A549 (cell line): ENCODE measurements at regions not wholly inside any gene's neighbourhood (a gene's known extent, or its start where the extent isn't known, plus 50 kb on each side); places are given as distances from the start of the nearest gene placed in this dataset.

ENCODE experiments used
- ATAC-seq, 2 experiments: fragments of 200-7000 bp in 1 of 2; fragments of >200 bp in 1 of 2; cut with Nextera tagmentation in 1 of 2; cut with Tn5 transposase in 1 of 2; 3 replicates each; pipeline versions ENCODE4 v1.8.0 to v1.9.1; 2018 to 2020; ENCODE audit warnings: mild to moderate bottlenecking in 1 of 2, moderate library complexity in 1 of 2
- CTCF ChIA-PET: fragments of 300-600 bp; sonication (Branson Sonifier 250); formaldehyde crosslinking; extraction: SDS; loops from one replicate; lab custom pipeline; 2021; ENCODE audit warnings: antibody characterized with exemption, inconsistent platforms; lab: Yijun Ruan, JAX
- POLR2A ChIA-PET: fragments of 350-600 bp; formaldehyde crosslinking; extraction: SDS; loops from one replicate; lab custom pipeline; 2021; ENCODE audit warnings: antibody characterized with exemption, inconsistent platforms; lab: Yijun Ruan, JAX
- DNase-seq, 2 experiments: peaks; one replicate each; pipeline versions ENCODE4 v3.0.0 to v3.0.0-alpha.2; 2011 to 2016; ENCODE audit warnings: low read depth in 1 of 2, low spot score in 1 of 2
- FAIRE-seq: peaks from 2 replicates; lab custom pipeline; 2011; peaks lifted over from hg19 to GRCh38; lab: Jason Lieb, UNC
- H3K27ac ChIP-seq, 2 experiments: fragments of >200 bp; sonication (Bioruptor Twin); formaldehyde crosslinking; 3 replicates each; pipeline ENCODE4 v1.5.1; 2016 to 2017
- H3K4me1 ChIP-seq: fragments of >200 bp; sonication (Bioruptor Twin); formaldehyde crosslinking; 3 replicates; pipeline ENCODE4 v1.6.1; 2016
- H3K4me2 ChIP-seq: fragments of >200 bp; sonication (Bioruptor Twin); formaldehyde crosslinking; 3 replicates; pipeline ENCODE4 v1.6.1; 2016
- H3K4me3 ChIP-seq: fragments of >200 bp; sonication (Bioruptor Twin); formaldehyde crosslinking; 3 replicates; pipeline ENCODE4 v1.5.1; 2016
- H3K9me3 ChIP-seq: fragments of >200 bp; sonication (Bioruptor Twin); formaldehyde crosslinking; 3 replicates; pipeline ENCODE4 v1.6.1; 2016
- CEBPB ChIP-seq, 2 experiments: fragments of >200 bp in 1 of 2; sonication (Bioruptor Twin) in 1 of 2; formaldehyde crosslinking in 1 of 2; IDR thresholded peaks; 2 replicates each; pipeline ENCODE4 v1.6.1; 2012 to 2016
- CHD2 ChIP-seq: fragments of 150-350 bp; IDR thresholded peaks from 2 replicates; pipeline ENCODE4 v1.6.1; 2014; ENCODE audit warnings: low read length; ENCODE audit not compliant: partially characterized antibody
- CHD4 ChIP-seq: fragments of 200-600 bp; sonication (generic); IDR thresholded peaks from 2 replicates; pipeline ENCODE4 v1.6.1; 2016; ENCODE audit warnings: antibody characterized with exemption, mild to moderate bottlenecking, borderline replicate concordance
- EHF ChIP-seq: fragments of 250-450 bp; sonication (Bioruptor Pico); IDR thresholded peaks from 2 replicates; pipeline ENCODE4 v1.5.0; 2020; ENCODE audit warnings: mild to moderate bottlenecking
- EP300 ChIP-seq, 2 experiments: fragments of >200 bp; sonication (Bioruptor Twin); formaldehyde crosslinking; IDR thresholded peaks; 2 replicates in 1 of 2; 3 replicates in 1 of 2; pipeline ENCODE4 v1.6.1; 2016 to 2017
- ESRRA ChIP-seq: fragments of 150-350 bp; IDR thresholded peaks from 2 replicates; pipeline ENCODE4 v1.6.1; 2014; ENCODE audit warnings: mild to moderate bottlenecking, low read length, borderline replicate concordance
- FOXS1 ChIP-seq: fragments of 250-450 bp; sonication (Bioruptor Pico); IDR thresholded peaks from 2 replicates; pipeline ENCODE4 v1.5.0; 2020; ENCODE audit warnings: mild to moderate bottlenecking, moderate library complexity
- HDAC2 ChIP-seq: fragments of 200-600 bp; sonication (generic); IDR thresholded peaks from 2 replicates; pipeline ENCODE4 v1.6.1; 2016
- HOXA7 ChIP-seq: fragments of 250-450 bp; sonication (Bioruptor Pico); IDR thresholded peaks from 2 replicates; pipeline ENCODE4 v1.5.0; 2020; ENCODE audit warnings: mild to moderate bottlenecking, moderate library complexity
- HOXB13 ChIP-seq: fragments of 250-450 bp; sonication (Bioruptor Pico); IDR thresholded peaks from 2 replicates; pipeline ENCODE4 v1.5.0; 2020; ENCODE audit warnings: low read depth, mild to moderate bottlenecking, moderate library complexity
- HOXB5 ChIP-seq: fragments of 250-450 bp; sonication (Bioruptor Pico); IDR thresholded peaks from 2 replicates; pipeline ENCODE4 v1.5.0; 2020; ENCODE audit warnings: mild to moderate bottlenecking, moderate library complexity
- JUN ChIP-seq, 2 experiments: fragments of >200 bp; sonication (Bioruptor Twin); formaldehyde crosslinking; IDR thresholded peaks; 2 replicates in 1 of 2; 3 replicates in 1 of 2; pipeline ENCODE4 v1.6.1; 2016 to 2017
- KDM1A ChIP-seq: fragments of 200-600 bp; sonication (generic); IDR thresholded peaks from 2 replicates; pipeline ENCODE4 v1.6.1; 2016; ENCODE audit warnings: low read depth, mild to moderate bottlenecking
- MAFK ChIP-seq: fragments of 450-650 bp; IDR thresholded peaks from 2 replicates; pipeline ENCODE4 v1.6.1; 2014; ENCODE audit not compliant: partially characterized antibody
- MAZ ChIP-seq: fragments of 150-350 bp; IDR thresholded peaks from 2 replicates; pipeline ENCODE4 v1.6.1; 2014; ENCODE audit warnings: antibody characterized with exemption, low read depth, low read length, borderline replicate concordance
- MYC ChIP-seq: IDR thresholded peaks from 2 replicates; pipeline ENCODE4 v1.6.1; 2012; ENCODE audit warnings: mild to moderate bottlenecking, inconsistent platforms, low read length, improper control_type of control experiment, borderline replicate concordance
- NFE2L2 ChIP-seq: fragments of 150-350 bp; conservative IDR thresholded peaks from 2 replicates; pipeline ENCODE4 v1.6.1; 2014; ENCODE audit warnings: low read length
- NPAS2 ChIP-seq: fragments of 250-450 bp; sonication (Bioruptor Pico); IDR thresholded peaks from 2 replicates; pipeline ENCODE4 v1.8.0; 2022; ENCODE audit warnings: mild to moderate bottlenecking, moderate library complexity, borderline replicate concordance
- POLR2AphosphoS2 ChIP-seq: conservative IDR thresholded peaks from 2 replicates; pipeline ENCODE4 v1.6.1; 2012; ENCODE audit warnings: low read length, improper control_type of control experiment, inconsistent platforms
- RARB ChIP-seq: fragments of 250-450 bp; sonication (Bioruptor Pico); IDR thresholded peaks from 2 replicates; pipeline ENCODE4 v1.8.0; 2021; ENCODE audit warnings: mild to moderate bottlenecking, moderate library complexity
- SMC3 ChIP-seq: fragments of >200 bp; sonication (Bioruptor Twin); formaldehyde crosslinking; IDR thresholded peaks from 3 replicates; pipeline ENCODE4 v1.6.1; 2018; ENCODE audit warnings: inconsistent platforms
- WGBS: methylation state at CpG from one replicate; pipeline ENCODE4 v1.1.6; 2017; ENCODE audit errors: missing lambda C conversion rate; 5-methylcytosine and 5-hydroxymethylcytosine counted together
- TF ChIP-seq, protein P1 (sequence below): fragments of >200 bp; sonication (Bioruptor Twin); formaldehyde crosslinking; IDR thresholded peaks from 3 replicates; pipeline ENCODE4 v1.5.1; 2016
- TF ChIP-seq, protein P2 (sequence below): fragments of >200 bp; sonication (Bioruptor Twin); formaldehyde crosslinking; IDR thresholded peaks from 2 replicates; pipeline ENCODE4 v1.6.1; 2016
- TF ChIP-seq, protein P3 (sequence below): IDR thresholded peaks from 2 replicates; pipeline ENCODE4 v1.6.1; 2012
- TF ChIP-seq, protein P4 (sequence below): fragments of 200-600 bp; sonication (generic); IDR thresholded peaks from 2 replicates; pipeline ENCODE4 v1.6.1; 2016; ENCODE audit warnings: antibody characterized with exemption, mild to moderate bottlenecking, moderate library complexity
- TF ChIP-seq, protein P5 (sequence below): fragments of 450-650 bp; IDR thresholded peaks from 2 replicates; pipeline ENCODE4 v1.6.1; 2014; ENCODE audit warnings: antibody characterized with exemption

DNA sequence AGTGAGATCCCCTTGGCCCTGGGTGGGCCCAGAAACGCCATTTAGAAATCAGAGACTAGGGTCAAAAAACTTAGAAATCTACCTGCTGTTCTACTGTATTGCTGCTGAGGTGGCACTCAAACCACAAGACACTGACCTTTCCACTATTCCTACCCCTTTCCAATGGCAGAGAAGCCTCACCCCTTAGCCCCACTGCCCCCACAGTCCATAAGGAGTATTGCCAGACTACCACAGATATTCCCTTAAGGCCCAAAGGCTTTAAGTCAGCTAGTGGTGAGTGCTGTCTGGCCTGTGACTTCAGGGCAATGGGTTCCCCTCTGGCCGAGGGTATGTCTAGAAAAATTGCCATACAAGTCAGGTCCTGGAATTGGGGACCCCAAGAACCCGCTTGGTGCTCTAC lies 656.1 kb downstream of the COL12A1 start:
- no peak for DNase-seq
- ChIA-PET POLR2A (no interaction called here), CTCF (no interaction called here)
- no peak overlapping the region for H3K4me2 ChIP-seq
- ATAC-seq: no peak
- H3K4me1 ChIP-seq: no peaks in the 10 kb centered on the region
- no peak overlapping the region for H3K27ac ChIP-seq
- TF ChIP-seq MYC (no peak), NPAS2 (CRISPR knock-in tag) (no peak), CEBPB (IDR thresholded peaks at IDR 0.05) (no peak), MAFK (no peak), POLR2AphosphoS2 (no peak), HOXB5 (no peak), ESRRA (no peak), HOXB13 (no peak), KDM1A (no peak), MAZ (no peak), NFE2L2 (no peak), CHD2 (no peak), FOXS1 (no peak), HDAC2 (no peak), EHF (CRISPR knock-in tag) (no peak), SMC3 (no peak)
- TF ChIP-seq, protein P1, sequence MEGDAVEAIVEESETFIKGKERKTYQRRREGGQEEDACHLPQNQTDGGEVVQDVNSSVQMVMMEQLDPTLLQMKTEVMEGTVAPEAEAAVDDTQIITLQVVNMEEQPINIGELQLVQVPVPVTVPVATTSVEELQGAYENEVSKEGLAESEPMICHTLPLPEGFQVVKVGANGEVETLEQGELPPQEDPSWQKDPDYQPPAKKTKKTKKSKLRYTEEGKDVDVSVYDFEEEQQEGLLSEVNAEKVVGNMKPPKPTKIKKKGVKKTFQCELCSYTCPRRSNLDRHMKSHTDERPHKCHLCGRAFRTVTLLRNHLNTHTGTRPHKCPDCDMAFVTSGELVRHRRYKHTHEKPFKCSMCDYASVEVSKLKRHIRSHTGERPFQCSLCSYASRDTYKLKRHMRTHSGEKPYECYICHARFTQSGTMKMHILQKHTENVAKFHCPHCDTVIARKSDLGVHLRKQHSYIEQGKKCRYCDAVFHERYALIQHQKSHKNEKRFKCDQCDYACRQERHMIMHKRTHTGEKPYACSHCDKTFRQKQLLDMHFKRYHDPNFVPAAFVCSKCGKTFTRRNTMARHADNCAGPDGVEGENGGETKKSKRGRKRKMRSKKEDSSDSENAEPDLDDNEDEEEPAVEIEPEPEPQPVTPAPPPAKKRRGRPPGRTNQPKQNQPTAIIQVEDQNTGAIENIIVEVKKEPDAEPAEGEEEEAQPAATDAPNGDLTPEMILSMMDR: no peak
- TF ChIP-seq, protein P2, sequence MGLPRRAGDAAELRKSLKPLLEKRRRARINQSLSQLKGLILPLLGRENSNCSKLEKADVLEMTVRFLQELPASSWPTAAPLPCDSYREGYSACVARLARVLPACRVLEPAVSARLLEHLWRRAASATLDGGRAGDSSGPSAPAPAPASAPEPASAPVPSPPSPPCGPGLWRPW: no peak
- TF ChIP-seq, protein P3, sequence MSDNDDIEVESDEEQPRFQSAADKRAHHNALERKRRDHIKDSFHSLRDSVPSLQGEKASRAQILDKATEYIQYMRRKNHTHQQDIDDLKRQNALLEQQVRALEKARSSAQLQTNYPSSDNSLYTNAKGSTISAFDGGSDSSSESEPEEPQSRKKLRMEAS: no peak
- TF ChIP-seq, protein P4, sequence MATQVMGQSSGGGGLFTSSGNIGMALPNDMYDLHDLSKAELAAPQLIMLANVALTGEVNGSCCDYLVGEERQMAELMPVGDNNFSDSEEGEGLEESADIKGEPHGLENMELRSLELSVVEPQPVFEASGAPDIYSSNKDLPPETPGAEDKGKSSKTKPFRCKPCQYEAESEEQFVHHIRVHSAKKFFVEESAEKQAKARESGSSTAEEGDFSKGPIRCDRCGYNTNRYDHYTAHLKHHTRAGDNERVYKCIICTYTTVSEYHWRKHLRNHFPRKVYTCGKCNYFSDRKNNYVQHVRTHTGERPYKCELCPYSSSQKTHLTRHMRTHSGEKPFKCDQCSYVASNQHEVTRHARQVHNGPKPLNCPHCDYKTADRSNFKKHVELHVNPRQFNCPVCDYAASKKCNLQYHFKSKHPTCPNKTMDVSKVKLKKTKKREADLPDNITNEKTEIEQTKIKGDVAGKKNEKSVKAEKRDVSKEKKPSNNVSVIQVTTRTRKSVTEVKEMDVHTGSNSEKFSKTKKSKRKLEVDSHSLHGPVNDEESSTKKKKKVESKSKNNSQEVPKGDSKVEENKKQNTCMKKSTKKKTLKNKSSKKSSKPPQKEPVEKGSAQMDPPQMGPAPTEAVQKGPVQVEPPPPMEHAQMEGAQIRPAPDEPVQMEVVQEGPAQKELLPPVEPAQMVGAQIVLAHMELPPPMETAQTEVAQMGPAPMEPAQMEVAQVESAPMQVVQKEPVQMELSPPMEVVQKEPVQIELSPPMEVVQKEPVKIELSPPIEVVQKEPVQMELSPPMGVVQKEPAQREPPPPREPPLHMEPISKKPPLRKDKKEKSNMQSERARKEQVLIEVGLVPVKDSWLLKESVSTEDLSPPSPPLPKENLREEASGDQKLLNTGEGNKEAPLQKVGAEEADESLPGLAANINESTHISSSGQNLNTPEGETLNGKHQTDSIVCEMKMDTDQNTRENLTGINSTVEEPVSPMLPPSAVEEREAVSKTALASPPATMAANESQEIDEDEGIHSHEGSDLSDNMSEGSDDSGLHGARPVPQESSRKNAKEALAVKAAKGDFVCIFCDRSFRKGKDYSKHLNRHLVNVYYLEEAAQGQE: no peak
- no peaks in the 10 kb centered on the region for H3K9me3 ChIP-seq
- no peak overlapping the region for H3K4me3 ChIP-seq
- no peak for FAIRE-seq
- WGBS: 100% methylated on average over 2 of the region's 3 CpGs

DNA sequence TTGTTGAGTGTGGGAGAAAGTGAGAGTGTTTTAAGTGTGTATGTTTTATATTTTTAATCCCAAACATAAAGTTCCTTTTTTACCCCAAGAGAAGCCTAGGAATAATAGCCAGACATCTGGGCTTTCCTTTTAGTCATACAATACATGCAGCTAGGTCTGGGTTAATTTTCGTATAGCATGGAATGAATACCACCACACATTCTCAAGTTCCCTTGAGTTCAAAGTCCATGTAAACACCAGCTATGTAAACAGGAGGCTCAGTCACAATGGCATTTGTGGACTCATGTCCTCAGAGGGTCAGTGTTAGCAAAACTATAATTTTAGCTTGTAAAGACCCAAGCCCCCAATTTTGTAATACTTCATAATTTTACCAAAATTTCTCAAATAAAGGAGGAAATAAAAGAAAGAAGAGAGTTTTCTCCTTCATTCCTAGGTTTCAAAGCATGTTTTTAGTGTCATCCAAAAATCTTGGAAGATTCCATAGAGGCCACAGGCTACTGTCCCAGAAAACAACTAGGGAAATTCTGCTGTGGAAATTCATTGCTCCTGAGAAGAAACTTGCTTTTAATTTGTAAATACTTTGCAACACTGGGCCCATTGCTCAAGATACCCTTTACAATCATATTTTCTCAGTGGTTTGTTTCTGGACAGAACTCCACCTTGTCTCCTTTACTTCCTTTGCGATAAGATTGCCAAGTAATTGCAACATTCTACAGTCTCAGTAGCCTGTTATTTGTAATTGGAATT lies 671.2 kb downstream of the COL12A1 start:
- H3K4me1 ChIP-seq: peaks cover 17% of the 10 kb centered on the region
- peak overlapping the region; percentile 91 to 94 for H3K27ac ChIP-seq
- WGBS: 3% methylated on average over 2 of the region's 2 CpGs
- ATAC-seq (peak; percentile 100), FAIRE-seq (peak; percentile 43), DNase-seq (peak; percentile 59 to 90)
- no peak overlapping the region for H3K4me3 ChIP-seq
- ChIA-PET POLR2A (interaction anchor here (0.5 to 1.0 kb wide), 2 partner anchors 16 to 673 kb away, joined by 3 to 4 read pairs; no protein-coding TSS in a partner anchor), CTCF (interaction anchor here (1.5 kb wide), 1 partner anchor 41 kb away, joined by 3 read pairs; no protein-coding TSS in a partner anchor)
- peaks cover 15% of the 10 kb centered on the region; the same call in 2 of the 3 replicates for H3K9me3 ChIP-seq
- peak overlapping the region; percentile 80 for H3K4me2 ChIP-seq
- TF ChIP-seq, protein P5, sequence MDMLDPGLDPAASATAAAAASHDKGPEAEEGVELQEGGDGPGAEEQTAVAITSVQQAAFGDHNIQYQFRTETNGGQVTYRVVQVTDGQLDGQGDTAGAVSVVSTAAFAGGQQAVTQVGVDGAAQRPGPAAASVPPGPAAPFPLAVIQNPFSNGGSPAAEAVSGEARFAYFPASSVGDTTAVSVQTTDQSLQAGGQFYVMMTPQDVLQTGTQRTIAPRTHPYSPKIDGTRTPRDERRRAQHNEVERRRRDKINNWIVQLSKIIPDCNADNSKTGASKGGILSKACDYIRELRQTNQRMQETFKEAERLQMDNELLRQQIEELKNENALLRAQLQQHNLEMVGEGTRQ: no peak
- TF ChIP-seq HOXA7 (CRISPR knock-in tag) (no peak), CHD4 (no peak), CEBPB (IDR thresholded peaks at IDR 0.05) (peak; percentile 94 to 98), EHF (CRISPR knock-in tag) (no peak), MAZ (no peak), JUN (IDR thresholded peaks at IDR 0.05) (peak; percentile 68 to 79; a peak in 3 of 5 replicates), EP300 (IDR thresholded peaks at IDR 0.05) (peak; percentile 75 to 86; a peak in 3 of 5 replicates), FOXS1 (peak; percentile 90; the same call in 1 of the 2 replicates), NPAS2 (CRISPR knock-in tag) (no peak), NFE2L2 (no peak), RARB (CRISPR knock-in tag) (no peak), ESRRA (peak; percentile 59; the same call in 1 of the 2 replicates)
- TF ChIP-seq, protein P4: no peak
